ENCODE measurements at regions not wholly inside any gene's neighbourhood (a gene's known extent, or its start where the extent isn't known, plus 50 kb on each side); places are given as distances from the start of the nearest gene placed in this dataset.

DNA sequence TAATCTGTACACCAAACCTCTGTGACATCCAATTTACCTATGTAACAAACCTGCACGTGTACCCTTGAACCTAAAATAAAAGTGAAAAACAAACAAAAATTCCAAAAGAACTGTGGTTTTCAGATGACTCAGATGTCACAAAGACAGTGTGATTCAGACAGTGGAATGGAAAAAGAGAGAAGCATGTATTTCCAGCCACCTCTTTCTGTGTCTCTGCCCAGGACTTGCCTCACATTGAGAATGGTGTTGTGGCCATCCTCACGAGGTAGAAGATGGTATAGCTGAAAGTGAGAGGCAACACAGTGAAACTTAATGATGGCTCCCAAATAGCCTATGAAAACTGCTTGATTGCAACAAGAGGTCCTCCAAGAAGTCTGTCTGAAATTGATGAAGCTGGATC lies 78.0 kb downstream of the ARL5B start:
- intact Hi-C loops (cut with micrococcal nuclease), result no loop called here
- Histone ChIP-seq H3K27me3 (ENCODE audit: control insufficient read depth in 2 of 2, insufficient read depth in 2 of 2, low read length in 2 of 2) (no peaks in the 10 kb centered on the region), H4K20me1 (replicated peaks; ENCODE audit: control insufficient read depth, extremely low read depth, insufficient read depth, low read length) (no peaks in the 10 kb centered on the region), H3K79me2 (ENCODE audit: control insufficient read depth, insufficient read depth, low read length) (no peaks in the 10 kb centered on the region), H3K4me1 (ENCODE audit: control insufficient read depth, extremely low read depth, insufficient read depth, low read length) (no peaks in the 10 kb centered on the region), H2AFZ (ENCODE audit: low read depth, low read length) (no peak overlapping the region), H3K27ac (ENCODE audit: insufficient read depth, low read depth, low read length) (no peak overlapping the region), H3K4me2 (ENCODE audit: insufficient read depth, low read length) (no peak overlapping the region), H3K9ac (replicated peaks; ENCODE audit: extremely low read depth, insufficient read depth, low read length) (no peak overlapping the region), H3K9me3 (replicated peaks; ENCODE audit: control insufficient read depth, insufficient read depth, low read length) (no peaks in the 10 kb centered on the region), H3K36me3 (ENCODE audit: control insufficient read depth in 2 of 2, extremely low read depth in 1 of 2, insufficient read depth in 2 of 2, low read length in 2 of 2) (no peaks in the 10 kb centered on the region), H3K9me1 (replicated peaks; ENCODE audit: control insufficient read depth, extremely low read depth, insufficient read depth, low read length) (no peaks in the 10 kb centered on the region), H3K4me3 (replicated peaks in 1 of 3; ENCODE audit: insufficient read depth in 1 of 3, low read depth in 1 of 3, low read length in 3 of 3) (no peak overlapping the region)
- BruUV-seq (replicated peaks), result no TSS peak
- FAIRE-seq (no peak), DNase-seq (ENCODE audit: low read depth, low spot score) (no peak)
- TF ChIP-seq MYC (IDR thresholded peaks at IDR 0.05; ENCODE audit: low read depth, low read length) (no peak), POLR2A (IDR thresholded peaks at IDR 0.05; ENCODE audit: low read depth, low read length) (no peak)
- TF ChIP-seq, protein P1, sequence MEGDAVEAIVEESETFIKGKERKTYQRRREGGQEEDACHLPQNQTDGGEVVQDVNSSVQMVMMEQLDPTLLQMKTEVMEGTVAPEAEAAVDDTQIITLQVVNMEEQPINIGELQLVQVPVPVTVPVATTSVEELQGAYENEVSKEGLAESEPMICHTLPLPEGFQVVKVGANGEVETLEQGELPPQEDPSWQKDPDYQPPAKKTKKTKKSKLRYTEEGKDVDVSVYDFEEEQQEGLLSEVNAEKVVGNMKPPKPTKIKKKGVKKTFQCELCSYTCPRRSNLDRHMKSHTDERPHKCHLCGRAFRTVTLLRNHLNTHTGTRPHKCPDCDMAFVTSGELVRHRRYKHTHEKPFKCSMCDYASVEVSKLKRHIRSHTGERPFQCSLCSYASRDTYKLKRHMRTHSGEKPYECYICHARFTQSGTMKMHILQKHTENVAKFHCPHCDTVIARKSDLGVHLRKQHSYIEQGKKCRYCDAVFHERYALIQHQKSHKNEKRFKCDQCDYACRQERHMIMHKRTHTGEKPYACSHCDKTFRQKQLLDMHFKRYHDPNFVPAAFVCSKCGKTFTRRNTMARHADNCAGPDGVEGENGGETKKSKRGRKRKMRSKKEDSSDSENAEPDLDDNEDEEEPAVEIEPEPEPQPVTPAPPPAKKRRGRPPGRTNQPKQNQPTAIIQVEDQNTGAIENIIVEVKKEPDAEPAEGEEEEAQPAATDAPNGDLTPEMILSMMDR (IDR thresholded peaks at IDR 0.05; ENCODE audit: extremely low read depth in 1 of 2, insufficient read depth in 1 of 2, low read depth in 1 of 2, low read length in 2 of 2), result no peak
- ChIA-PET POLR2A (no interaction called here), CTCF (no interaction called here)
- dilution Hi-C loops (cut with MboI; ENCODE audit: extremely low pct_ligation_motif_present, low sequenced_read_pairs), result no loop called here

DNA sequence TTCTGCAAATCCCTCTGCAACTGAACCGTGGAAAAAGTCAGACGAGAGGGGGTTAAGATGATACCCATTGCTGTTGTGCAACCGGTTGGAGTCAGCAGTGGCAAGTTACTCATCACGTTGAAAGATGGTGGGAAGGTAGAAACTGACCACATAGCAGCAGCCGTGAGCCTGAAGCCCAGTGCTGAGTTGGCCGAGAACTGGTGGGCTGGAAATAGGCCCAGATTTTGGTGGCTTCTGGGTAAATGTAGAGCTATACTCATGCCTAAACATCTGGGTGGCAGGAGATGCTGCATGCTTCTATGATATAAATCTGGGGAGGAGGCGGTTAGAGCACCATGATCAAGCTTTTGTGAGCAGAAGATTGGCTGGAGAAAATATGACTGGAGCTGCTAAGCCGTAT lies 78.6 kb downstream of the ARL5B start:
- ChIA-PET POLR2A (no interaction called here), CTCF (no interaction called here)
- DNase-seq (ENCODE audit: low read depth, low spot score) (no peak), FAIRE-seq (no peak)
- Histone ChIP-seq H3K4me2 (ENCODE audit: insufficient read depth, low read length) (no peak overlapping the region), H3K79me2 (ENCODE audit: control insufficient read depth, insufficient read depth, low read length) (no peaks in the 10 kb centered on the region), H4K20me1 (replicated peaks; ENCODE audit: control insufficient read depth, extremely low read depth, insufficient read depth, low read length) (no peaks in the 10 kb centered on the region), H3K4me3 (replicated peaks in 1 of 3; ENCODE audit: insufficient read depth in 1 of 3, low read depth in 1 of 3, low read length in 3 of 3) (no peak overlapping the region), H3K4me1 (ENCODE audit: control insufficient read depth, extremely low read depth, insufficient read depth, low read length) (no peaks in the 10 kb centered on the region), H3K27me3 (ENCODE audit: control insufficient read depth in 2 of 2, insufficient read depth in 2 of 2, low read length in 2 of 2) (no peaks in the 10 kb centered on the region), H3K27ac (ENCODE audit: insufficient read depth, low read depth, low read length) (no peak overlapping the region), H3K9me1 (replicated peaks; ENCODE audit: control insufficient read depth, extremely low read depth, insufficient read depth, low read length) (no peaks in the 10 kb centered on the region), H3K9me3 (replicated peaks; ENCODE audit: control insufficient read depth, insufficient read depth, low read length) (no peaks in the 10 kb centered on the region), H3K9ac (replicated peaks; ENCODE audit: extremely low read depth, insufficient read depth, low read length) (no peak overlapping the region), H3K36me3 (ENCODE audit: control insufficient read depth in 2 of 2, extremely low read depth in 1 of 2, insufficient read depth in 2 of 2, low read length in 2 of 2) (no peaks in the 10 kb centered on the region), H2AFZ (ENCODE audit: low read depth, low read length) (no peak overlapping the region)
- no TSS peak for BruUV-seq (replicated peaks)
- intact Hi-C loops (cut with micrococcal nuclease) (no loop called here), dilution Hi-C loops (cut with MboI; ENCODE audit: extremely low pct_ligation_motif_present, low sequenced_read_pairs) (no loop called here)
- TF ChIP-seq POLR2AphosphoS5 (IDR thresholded peaks at IDR 0.05; ENCODE audit: insufficient read depth, low read depth, low read length) (no peak), GATA2 (IDR thresholded peaks at IDR 0.05; ENCODE audit: insufficient read depth, insufficient read length, low read depth, low read length) (no peak), MYC (IDR thresholded peaks at IDR 0.05; ENCODE audit: low read depth, low read length) (no peak), FOS (IDR thresholded peaks at IDR 0.05; ENCODE audit: borderline replicate concordance, insufficient read depth, low read length) (no peak), JUN (IDR thresholded peaks at IDR 0.05; ENCODE audit: borderline replicate concordance, insufficient read depth, insufficient read length, low read depth) (no peak), POLR2A (IDR thresholded peaks at IDR 0.05; ENCODE audit: low read depth, low read length) (no peak), EZH2 (IDR thresholded peaks at IDR 0.05; ENCODE audit: borderline replicate concordance, low read depth, low read length, severe bottlenecking) (no peak)
- TF ChIP-seq, protein P1 (IDR thresholded peaks at IDR 0.05; ENCODE audit: extremely low read depth in 1 of 2, insufficient read depth in 1 of 2, low read depth in 1 of 2, low read length in 2 of 2), result no peak
- TF ChIP-seq, protein P2, sequence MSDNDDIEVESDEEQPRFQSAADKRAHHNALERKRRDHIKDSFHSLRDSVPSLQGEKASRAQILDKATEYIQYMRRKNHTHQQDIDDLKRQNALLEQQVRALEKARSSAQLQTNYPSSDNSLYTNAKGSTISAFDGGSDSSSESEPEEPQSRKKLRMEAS (IDR thresholded peaks at IDR 0.05; ENCODE audit: insufficient read depth, insufficient read length), result no peak
